ENCODE measurements at regions not wholly inside any gene's neighbourhood (a gene's known extent, or its start where the extent isn't known, plus 50 kb on each side); places are given as distances from the start of the nearest gene placed in this dataset.

DNA sequence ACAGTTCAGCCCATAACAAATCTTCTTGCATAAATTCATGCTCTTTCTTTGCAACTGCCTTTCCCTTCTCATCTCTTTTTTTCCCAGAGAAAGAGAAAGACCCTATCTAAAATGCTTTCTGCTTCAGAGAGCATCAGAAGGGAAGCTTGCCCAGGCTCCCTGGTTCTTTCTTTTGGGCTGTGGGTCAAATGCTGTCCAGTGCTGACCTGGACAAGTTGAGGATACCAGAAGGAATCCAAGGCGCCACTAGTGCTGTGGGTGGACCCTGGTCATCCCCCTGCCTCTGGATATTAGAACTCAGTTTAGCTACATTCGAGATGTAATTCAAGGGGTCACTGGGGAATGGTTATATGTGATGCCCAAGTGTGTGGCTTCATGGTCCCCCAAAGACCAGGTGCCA lies 411.6 kb downstream of the RPS24 start:
- Mint-ChIP-seq H3K9me3 (ENCODE audit: unreplicated experiment) (peaks cover 1% of the 10 kb centered on the region), H3K4me3 (ENCODE audit: unreplicated experiment) (no peak overlapping the region), H3K27ac (ENCODE audit: unreplicated experiment) (no peak overlapping the region), H3K27me3 (ENCODE audit: unreplicated experiment) (peaks cover 7% of the 10 kb centered on the region), H3K36me3 (ENCODE audit: unreplicated experiment) (no peaks in the 10 kb centered on the region), H3K4me1 (ENCODE audit: low read depth, unreplicated experiment) (peaks cover 15% of the 10 kb centered on the region)
- DNase-seq = no peak
- TF ChIP-seq, protein P1, sequence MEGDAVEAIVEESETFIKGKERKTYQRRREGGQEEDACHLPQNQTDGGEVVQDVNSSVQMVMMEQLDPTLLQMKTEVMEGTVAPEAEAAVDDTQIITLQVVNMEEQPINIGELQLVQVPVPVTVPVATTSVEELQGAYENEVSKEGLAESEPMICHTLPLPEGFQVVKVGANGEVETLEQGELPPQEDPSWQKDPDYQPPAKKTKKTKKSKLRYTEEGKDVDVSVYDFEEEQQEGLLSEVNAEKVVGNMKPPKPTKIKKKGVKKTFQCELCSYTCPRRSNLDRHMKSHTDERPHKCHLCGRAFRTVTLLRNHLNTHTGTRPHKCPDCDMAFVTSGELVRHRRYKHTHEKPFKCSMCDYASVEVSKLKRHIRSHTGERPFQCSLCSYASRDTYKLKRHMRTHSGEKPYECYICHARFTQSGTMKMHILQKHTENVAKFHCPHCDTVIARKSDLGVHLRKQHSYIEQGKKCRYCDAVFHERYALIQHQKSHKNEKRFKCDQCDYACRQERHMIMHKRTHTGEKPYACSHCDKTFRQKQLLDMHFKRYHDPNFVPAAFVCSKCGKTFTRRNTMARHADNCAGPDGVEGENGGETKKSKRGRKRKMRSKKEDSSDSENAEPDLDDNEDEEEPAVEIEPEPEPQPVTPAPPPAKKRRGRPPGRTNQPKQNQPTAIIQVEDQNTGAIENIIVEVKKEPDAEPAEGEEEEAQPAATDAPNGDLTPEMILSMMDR (IDR thresholded peaks at IDR 0.05; ENCODE audit: partially characterized antibody, unreplicated experiment) = no peak

DNA sequence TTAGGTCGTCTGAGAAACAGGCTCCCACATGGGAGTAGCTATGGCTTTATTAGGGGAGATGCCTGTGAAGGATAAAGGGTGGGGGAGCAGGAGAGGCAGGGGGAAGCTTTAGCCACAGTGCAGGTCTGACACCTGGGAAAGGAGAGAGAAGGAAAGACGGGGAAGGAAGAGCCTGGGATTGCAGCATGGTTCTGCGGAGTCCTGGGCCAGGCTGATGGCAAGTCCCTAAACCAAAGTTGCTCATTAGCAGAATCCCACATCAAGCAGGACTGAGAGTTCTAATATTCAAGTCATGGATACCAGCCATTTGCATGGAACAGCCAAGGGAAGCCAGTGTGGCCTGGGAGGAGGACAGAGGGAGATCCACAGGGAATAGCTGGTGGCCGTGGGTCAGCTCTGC lies 414.8 kb downstream of the RPS24 start:
- no peak overlapping the region for H3K4me3 Mint-ChIP-seq (ENCODE audit: unreplicated experiment)
- no peak overlapping the region for H3K27ac Mint-ChIP-seq (ENCODE audit: unreplicated experiment)
- TF ChIP-seq, protein P1 (IDR thresholded peaks at IDR 0.05; ENCODE audit: partially characterized antibody, unreplicated experiment) = no peak
- H3K9me3 Mint-ChIP-seq (ENCODE audit: unreplicated experiment) = peaks cover 4% of the 10 kb centered on the region
- peaks cover 27% of the 10 kb centered on the region for H3K4me1 Mint-ChIP-seq (ENCODE audit: low read depth, unreplicated experiment)
- peaks cover 7% of the 10 kb centered on the region for H3K27me3 Mint-ChIP-seq (ENCODE audit: unreplicated experiment)
- DNase-seq = no peak
- H3K36me3 Mint-ChIP-seq (ENCODE audit: unreplicated experiment) = no peaks in the 10 kb centered on the region

DNA sequence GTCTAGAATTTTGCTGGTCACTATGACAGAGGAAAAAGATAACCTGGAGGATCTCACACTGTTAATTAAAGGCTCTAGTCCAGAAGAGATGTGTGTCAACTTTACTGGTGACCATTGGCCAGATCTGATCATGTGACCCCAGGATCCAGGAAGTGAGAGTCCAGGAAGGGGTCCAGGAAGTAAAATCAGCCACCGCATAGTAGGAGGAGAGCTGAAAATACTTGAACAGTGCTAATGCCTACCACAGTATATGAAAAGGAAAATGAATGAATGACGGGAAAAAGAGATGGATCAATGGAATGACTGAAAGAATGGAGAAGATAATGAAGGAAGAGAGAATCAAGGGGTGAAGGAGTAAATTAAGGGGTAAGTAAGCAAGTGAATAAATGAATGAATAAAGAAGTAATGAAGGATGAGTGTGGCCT lies 415.3 kb downstream of the RPS24 start:
- H3K9me3 Mint-ChIP-seq (ENCODE audit: unreplicated experiment) = peaks cover 4% of the 10 kb centered on the region
- H3K27ac Mint-ChIP-seq (ENCODE audit: unreplicated experiment) = no peak overlapping the region
- peaks cover 22% of the 10 kb centered on the region for H3K4me1 Mint-ChIP-seq (ENCODE audit: low read depth, unreplicated experiment)
- peaks cover 7% of the 10 kb centered on the region for H3K27me3 Mint-ChIP-seq (ENCODE audit: unreplicated experiment)
- TF ChIP-seq, protein P1 (IDR thresholded peaks at IDR 0.05; ENCODE audit: partially characterized antibody, unreplicated experiment) = no peak
- no peaks in the 10 kb centered on the region for H3K36me3 Mint-ChIP-seq (ENCODE audit: unreplicated experiment)
- peak overlapping the region; percentile 0 for H3K4me3 Mint-ChIP-seq (ENCODE audit: unreplicated experiment)
- DNase-seq = no peak

DNA sequence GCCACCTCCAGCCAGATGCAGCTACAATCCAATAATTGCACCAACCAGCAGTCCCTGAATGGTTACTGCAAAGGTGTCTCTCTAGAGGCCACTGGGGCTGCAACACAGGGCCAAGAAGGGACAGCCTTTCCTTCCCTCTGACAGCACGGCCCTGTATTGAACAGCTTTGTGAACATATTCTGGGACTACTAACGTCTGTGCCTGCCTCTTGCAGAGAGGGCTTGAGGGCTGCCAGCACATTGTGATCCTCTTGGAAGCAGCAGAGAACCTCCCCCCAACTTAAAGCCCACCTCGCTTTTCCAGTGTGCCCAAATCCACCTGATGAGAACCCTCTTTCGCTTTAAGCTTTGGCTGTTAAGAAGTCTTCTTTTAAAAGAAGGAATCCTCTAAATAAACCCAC lies 415.9 kb downstream of the RPS24 start:
- Mint-ChIP-seq H3K36me3 (ENCODE audit: unreplicated experiment) (no peaks in the 10 kb centered on the region), H3K9me3 (ENCODE audit: unreplicated experiment) (peaks cover 4% of the 10 kb centered on the region), H3K27me3 (ENCODE audit: unreplicated experiment) (peaks cover 7% of the 10 kb centered on the region), H3K4me3 (ENCODE audit: unreplicated experiment) (no peak overlapping the region), H3K4me1 (ENCODE audit: low read depth, unreplicated experiment) (peaks cover 20% of the 10 kb centered on the region), H3K27ac (ENCODE audit: unreplicated experiment) (no peak overlapping the region)
- DNase-seq = no peak
- TF ChIP-seq, protein P1 (IDR thresholded peaks at IDR 0.05; ENCODE audit: partially characterized antibody, unreplicated experiment) = no peak

DNA sequence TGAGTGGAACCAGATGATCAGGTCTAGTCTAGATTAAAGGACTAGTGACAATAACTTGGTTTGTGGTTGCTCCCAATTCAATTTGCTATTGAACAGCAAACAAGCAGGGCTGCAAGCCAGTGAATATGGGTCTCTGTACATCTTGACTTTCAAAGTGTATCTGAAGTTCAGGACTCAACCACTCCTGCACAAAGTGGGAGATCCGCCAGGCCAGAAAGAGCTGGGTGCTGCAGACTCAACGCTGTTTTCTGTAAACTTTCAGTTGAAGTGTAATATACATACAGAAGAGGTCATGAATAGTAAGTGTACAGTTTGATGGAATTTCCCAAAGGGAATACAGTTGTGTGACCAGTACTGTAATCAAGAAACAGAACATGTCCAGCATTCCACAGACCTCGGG lies 416.6 kb downstream of the RPS24 start:
- TF ChIP-seq, protein P1 (IDR thresholded peaks at IDR 0.05; ENCODE audit: partially characterized antibody, unreplicated experiment) = no peak

More for the DNA sequence above, 416.6 kb downstream of the RPS24 start:
- peaks cover 20% of the 10 kb centered on the region for H3K4me1 Mint-ChIP-seq (ENCODE audit: low read depth, unreplicated experiment)
- no peak for DNase-seq
- no peaks in the 10 kb centered on the region for H3K36me3 Mint-ChIP-seq (ENCODE audit: unreplicated experiment)
- H3K27ac Mint-ChIP-seq (ENCODE audit: unreplicated experiment) = no peak overlapping the region
- H3K4me3 Mint-ChIP-seq (ENCODE audit: unreplicated experiment) = no peak overlapping the region
- H3K9me3 Mint-ChIP-seq (ENCODE audit: unreplicated experiment) = peaks cover 4% of the 10 kb centered on the region
- peaks cover 4% of the 10 kb centered on the region for H3K27me3 Mint-ChIP-seq (ENCODE audit: unreplicated experiment)
